SW480 (cell line): ENCODE measurements at regions not wholly inside any gene's neighbourhood (a gene's known extent, or its start where the extent isn't known, plus 50 kb on each side); places are given as distances from the start of the nearest gene placed in this dataset.
"Not testable (repeated sequence)": the region's sequence is repeated elsewhere in the genome, so short reads cannot be mapped to it uniquely, and the experiment has no call there.

Experiments used
- DNase-seq: peaks from one replicate; pipeline ENCODE4 v3.0.0-alpha.2; 2016; ENCODE audit warnings: low spot score

- DNase-seq: no peak
Measured at GRCh38 chr11:25515576-25515975, 816.4 kb upstream of the ANO3 start.

- DNase-seq: no peak
Measured at GRCh38 chr11:25520459-25520858, 811.5 kb upstream of the ANO3 start.

- DNase-seq: no peak
Measured at GRCh38 chr11:25527841-25528240, 804.1 kb upstream of the ANO3 start.

GRCh38 chr11:25529572-25529971, 802.4 kb upstream of the ANO3 start:
- DNase-seq: no peak

- DNase-seq: no peak
Measured at GRCh38 chr11:25535467-25536272, 796.3 kb upstream of the ANO3 start.

- no peak for DNase-seq
Measured at GRCh38 chr11:25536289-25536688, 795.6 kb upstream of the ANO3 start.

GRCh38 chr11:25537393-25537792, 794.5 kb upstream of the ANO3 start:
- no peak for DNase-seq

- DNase-seq: no peak
Measured at GRCh38 chr11:25547292-25547691, 784.6 kb upstream of the ANO3 start.

GRCh38 chr11:25562417-25562816, 769.5 kb upstream of the ANO3 start:
- DNase-seq: no peak

- DNase-seq: no peak
Measured at GRCh38 chr11:25565846-25566245, 766.1 kb upstream of the ANO3 start.

- DNase-seq: no peak
Measured at GRCh38 chr11:25566298-25567200, 765.4 kb upstream of the ANO3 start.

GRCh38 chr11:25576320-25576719, 755.6 kb upstream of the ANO3 start:
- no peak for DNase-seq

GRCh38 chr11:25579554-25579953, 752.4 kb upstream of the ANO3 start:
- not testable (repeated sequence) for DNase-seq

GRCh38 chr11:25583596-25583995, 748.3 kb upstream of the ANO3 start:
- no peak for DNase-seq

- no peak for DNase-seq
Measured at GRCh38 chr11:25587496-25587895, 744.4 kb upstream of the ANO3 start.

GRCh38 chr11:25593221-25593620, 738.7 kb upstream of the ANO3 start:
- DNase-seq: no peak

GRCh38 chr11:25596701-25597100, 735.2 kb upstream of the ANO3 start:
- DNase-seq: no peak

GRCh38 chr11:25597696-25598095, 734.2 kb upstream of the ANO3 start:
- DNase-seq: no peak

- no peak for DNase-seq
Measured at GRCh38 chr11:25602149-25602548, 729.8 kb upstream of the ANO3 start.

- DNase-seq: no peak
Measured at GRCh38 chr11:25602959-25603358, 729.0 kb upstream of the ANO3 start.

- no peak for DNase-seq
Measured at GRCh38 chr11:25612806-25613205, 719.1 kb upstream of the ANO3 start.

- DNase-seq: no peak
Measured at GRCh38 chr11:25613451-25613850, 718.5 kb upstream of the ANO3 start.

- no peak for DNase-seq
Measured at GRCh38 chr11:25613865-25614264, 718.1 kb upstream of the ANO3 start.
